Esophagus muscularis mucosa (tissue), 4 donors: ENCODE measurements at regions not wholly inside any gene's neighbourhood (a gene's known extent, or its start where the extent isn't known, plus 50 kb on each side); places are given as distances from the start of the nearest gene placed in this dataset.
"Not testable (repeated sequence)": the region's sequence is repeated elsewhere in the genome, so short reads cannot be mapped to it uniquely, and the experiment has no call there.

Source experiments
- DNase-seq: peaks from one replicate; pipeline ENCODE4 v3.0.0-alpha.2; 2017; ENCODE audit errors: extremely low spot score
- H3K27ac ChIP-seq, 4 donors: fragments of 200-600 bp; sonication (generic); replicated peaks in 1 of 4; 1 replicate in 3 of 4; 2 replicates in 1 of 4; pipeline ENCODE4 v1.5.1; 2016 to 2019; ENCODE audit warnings: mild to moderate bottlenecking in 1 of 4
- H3K27me3 ChIP-seq, 4 donors: fragments of 200-600 bp; sonication (generic); one replicate each; pipeline versions ENCODE4 v1.5.1 to v1.6.0; 2016 to 2019
- H3K36me3 ChIP-seq, 4 donors: fragments of 200-600 bp; sonication (generic); one replicate each; pipeline ENCODE4 v1.5.1; 2016 to 2019
- H3K4me1 ChIP-seq, 4 donors: fragments of 200-600 bp; sonication (generic); one replicate each; pipeline ENCODE4 v1.5.1; 2016 to 2019
- H3K4me3 ChIP-seq, 4 donors: fragments of 200-600 bp; sonication (generic); 1 replicate in 2 of 4; 2 replicates in 2 of 4; pipeline ENCODE4 v1.5.1; 2016 to 2019; ENCODE audit warnings: mild to moderate bottlenecking in 4 of 4, moderate library complexity in 1 of 4
- H3K9me3 ChIP-seq, 4 donors: fragments of 200-600 bp; sonication (generic); 1 replicate in 3 of 4; 2 replicates in 1 of 4; pipeline ENCODE4 v1.5.1; 2016 to 2019
- CTCF ChIP-seq, 3 experiments: fragments of 200-600 bp in 2 of 3; fragments of 450-650 bp in 1 of 3; sonication (generic) in 2 of 3; IDR thresholded peaks; one replicate each; pipeline ENCODE4 v1.5.1; 2017 to 2019; ENCODE audit warnings: antibody characterized with exemption in 3 of 3, mild to moderate bottlenecking in 2 of 3, moderate library complexity in 1 of 3
- EP300 ChIP-seq: sonication (generic); formaldehyde crosslinking; IDR thresholded peaks from one replicate; pipeline ENCODE4 v1.6.1; 2017; ENCODE audit warnings: antibody characterized with exemption
- POLR2A ChIP-seq: fragments of 450-650 bp; IDR thresholded peaks from one replicate; pipeline ENCODE4 v1.6.1; 2017; ENCODE audit warnings: antibody characterized with exemption, moderate library complexity, mild to moderate bottlenecking, low read depth
- POLR2AphosphoS5 ChIP-seq, 2 donors: sonication (generic); formaldehyde crosslinking; IDR thresholded peaks; one replicate each; pipeline ENCODE4 v1.6.1; 2017; ENCODE audit warnings: antibody characterized with exemption in 2 of 2
- WGBS: methylation state at CpG from one replicate; pipeline ENCODE4 v1.1.5; 2018; 5-methylcytosine and 5-hydroxymethylcytosine counted together
- intact Hi-C: fragments of 100-400 bp; cut with DNase I; formaldehyde crosslinking; loops from one replicate; pipeline ENCODE4 v1.15.1; 2023

GRCh38 chr10:30719832-30720231 lies 90.3 kb upstream of the LYZL2 start:
- 67% methylated on average over 9 of the region's 9 CpGs for WGBS

GRCh38 chr10:30709700-30710358 lies 80.3 kb upstream of the LYZL2 start:
- intact Hi-C loops: no loop called here
- Histone ChIP-seq H3K4me3 (no peak overlapping the region), H3K27me3 (peaks cover 0 to 4% (median 0%) of the 10 kb centered on the region in 4 donors), H3K9me3 (no peaks in the 10 kb centered on the region), H3K27ac (no peak overlapping the region), H3K4me1 (no peaks in the 10 kb centered on the region), H3K36me3 (no peaks in the 10 kb centered on the region)
- DNase-seq: no peak
- 87% methylated on average over 6 of the region's 6 CpGs for WGBS
- TF ChIP-seq POLR2A (no peak), CTCF (IDR thresholded peaks at IDR 0.05) (no peak), EP300 (no peak), POLR2AphosphoS5 (IDR thresholded peaks at IDR 0.05) (no peak)

More at GRCh38 chr10:30719832-30720231, 90.3 kb upstream of the LYZL2 start:
- DNase-seq: no peak
- Histone ChIP-seq H3K27ac (no peak overlapping the region), H3K4me3 (no peak overlapping the region), H3K36me3 (no peaks in the 10 kb centered on the region), H3K4me1 (no peaks in the 10 kb centered on the region), H3K9me3 (no peaks in the 10 kb centered on the region), H3K27me3 (no peaks in the 10 kb centered on the region)
- intact Hi-C loops: no loop called here
- TF ChIP-seq EP300: no peak
- TF ChIP-seq POLR2AphosphoS5 (IDR thresholded peaks at IDR 0.05): no peak
- TF ChIP-seq POLR2A: no peak
- TF ChIP-seq CTCF (IDR thresholded peaks at IDR 0.05): no peak

GRCh38 chr10:30709229-30709628 lies 79.7 kb upstream of the LYZL2 start:
- Histone ChIP-seq H3K4me1 (no peaks in the 10 kb centered on the region), H3K27ac (no peak overlapping the region), H3K36me3 (no peaks in the 10 kb centered on the region), H3K27me3 (peaks cover 0 to 4% (median 0%) of the 10 kb centered on the region in 4 donors), H3K9me3 (no peaks in the 10 kb centered on the region), H3K4me3 (no peak overlapping the region)
- DNase-seq: no peak
- 87% methylated on average over 10 of the region's 10 CpGs for WGBS
- no peak for TF ChIP-seq CTCF (IDR thresholded peaks at IDR 0.05)
- no peak for TF ChIP-seq POLR2A
- intact Hi-C loops: no loop called here

- WGBS: 93% methylated on average over 3 of the region's 3 CpGs
- no peak for DNase-seq
- no peaks in the 10 kb centered on the region for H3K36me3 ChIP-seq
- intact Hi-C loops: no loop called here
- no peak overlapping the region for H3K4me3 ChIP-seq
- H3K27me3 ChIP-seq: peaks cover 0 to 4% (median 0%) of the 10 kb centered on the region in 4 donors
- H3K9me3 ChIP-seq: no peaks in the 10 kb centered on the region
- TF ChIP-seq CTCF (IDR thresholded peaks at IDR 0.05): no peak
- TF ChIP-seq EP300: no peak
- no peak for TF ChIP-seq POLR2AphosphoS5 (IDR thresholded peaks at IDR 0.05)
- no peak for TF ChIP-seq POLR2A
- no peaks in the 10 kb centered on the region for H3K4me1 ChIP-seq
- no peak overlapping the region for H3K27ac ChIP-seq
Observed at GRCh38 chr10:30708234-30708633, 78.7 kb upstream of the LYZL2 start.

GRCh38 chr10:30706189-30706588 lies 76.6 kb upstream of the LYZL2 start:
- H3K9me3 ChIP-seq, H3K27ac ChIP-seq, DNase-seq, H3K4me1 ChIP-seq, H3K4me3 ChIP-seq, H3K27me3 ChIP-seq, intact Hi-C loops, H3K36me3 ChIP-seq: not testable (repeated sequence)
- WGBS: 94% methylated on average over 1 of the region's 1 CpG
